GM23338 (cell line): ENCODE measurements at regions not wholly inside any gene's neighbourhood (a gene's known extent, or its start where the extent isn't known, plus 50 kb on each side); places are given as distances from the start of the nearest gene placed in this dataset.

Experiments
- ATAC-seq: fragments of 200-7000 bp; cut with Tn5 transposase; 3 replicates; pipeline ENCODE4 v1.9.1; 2020
- DNase-seq: peaks from one replicate; pipeline ENCODE4 v3.0.0-alpha.2; 2015; ENCODE audit warnings: low spot score
- H2AFZ ChIP-seq: fragments of 200-600 bp; sonication (generic); 2 replicates; pipeline ENCODE4 v1.8.0; 2016; ENCODE audit warnings: antibody characterized with exemption, mild to moderate bottlenecking, moderate library complexity
- H3F3A ChIP-seq: fragments of 200-600 bp; sonication (generic); replicated peaks from 2 replicates; pipeline ENCODE4 v1.8.0; 2017; ENCODE audit warnings: antibody characterized with exemption, mixed run types, low read depth
- H3K27ac ChIP-seq: fragments of 200-600 bp; sonication (generic); 2 replicates; pipeline ENCODE4 v1.6.1; 2016; ENCODE audit warnings: low read depth
- H3K27me3 ChIP-seq: fragments of 200-600 bp; sonication (generic); 2 replicates; pipeline ENCODE4 v1.8.0; 2016; ENCODE audit warnings: mild to moderate bottlenecking, mixed run types, moderate library complexity; ENCODE audit not compliant: insufficient read depth
- H3K36me3 ChIP-seq: fragments of 200-600 bp; sonication (generic); 2 replicates; pipeline ENCODE4 v1.8.0; 2016; ENCODE audit warnings: mild to moderate bottlenecking; ENCODE audit not compliant: insufficient read depth
- H3K4me1 ChIP-seq: fragments of 200-600 bp; sonication (generic); 2 replicates; pipeline ENCODE4 v1.8.0; 2016; ENCODE audit warnings: mild to moderate bottlenecking, moderate library complexity; ENCODE audit not compliant: insufficient read depth
- H3K4me2 ChIP-seq: fragments of 200-600 bp; sonication (generic); 2 replicates; pipeline ENCODE4 v1.7.1; 2017; ENCODE audit warnings: mixed run types
- H3K4me3 ChIP-seq: fragments of 200-600 bp; sonication (generic); 2 replicates; pipeline ENCODE4 v1.6.1; 2016; ENCODE audit warnings: mixed run types
- H3K79me2 ChIP-seq: fragments of 200-600 bp; sonication (generic); replicated peaks from 2 replicates; pipeline ENCODE4 v1.8.0; 2017; ENCODE audit warnings: mild to moderate bottlenecking; ENCODE audit not compliant: insufficient read depth
- H3K9me2 ChIP-seq: fragments of 200-600 bp; sonication (generic); 2 replicates; pipeline ENCODE4 v1.8.0; 2017; ENCODE audit not compliant: insufficient read depth
- H4K20me1 ChIP-seq: fragments of 200-600 bp; sonication (generic); replicated peaks from 2 replicates; pipeline ENCODE4 v1.8.0; 2017; ENCODE audit warnings: mild to moderate bottlenecking; ENCODE audit not compliant: insufficient read depth
- H3K27ac Mint-ChIP-seq: 2 replicates; pipeline ENCODE4 v1.8.0; 2020; ENCODE audit warnings: inconsistent platforms, mild to moderate bottlenecking, moderate library complexity, mixed read lengths
- H3K27me3 Mint-ChIP-seq: 3 replicates; pipeline ENCODE4 v1.8.0; 2022; ENCODE audit warnings: low read depth, mild to moderate bottlenecking, moderate library complexity, mixed read lengths, inconsistent platforms; ENCODE audit not compliant: insufficient read depth, poor library complexity
- H3K36me3 Mint-ChIP-seq: 3 replicates; pipeline ENCODE4 v1.8.0; 2021; ENCODE audit warnings: low read depth, mild to moderate bottlenecking, inconsistent platforms, moderate library complexity, mixed read lengths
- H3K4me1 Mint-ChIP-seq: 3 replicates; pipeline ENCODE4 v1.8.0; 2020; ENCODE audit warnings: mild to moderate bottlenecking, inconsistent platforms, mixed read lengths
- H3K4me3 Mint-ChIP-seq: 3 replicates; pipeline ENCODE4 v1.8.0; 2021; ENCODE audit warnings: moderate library complexity, mild to moderate bottlenecking, inconsistent platforms, mixed read lengths
- H3K9me3 Mint-ChIP-seq: 3 replicates; pipeline ENCODE4 v1.8.0; 2020; ENCODE audit warnings: moderate library complexity, mild to moderate bottlenecking, inconsistent platforms, mixed read lengths
- CREB1 ChIP-seq: fragments of 250-450 bp; sonication (Bioruptor Pico); IDR thresholded peaks from 2 replicates; pipeline ENCODE4 v1.5.0; 2020; ENCODE audit warnings: low read depth, mild to moderate bottlenecking, moderate library complexity
- CTCF ChIP-seq, 2 experiments: fragments of 200-600 bp in 1 of 2; sonication (generic) in 1 of 2; conservative IDR thresholded peaks; 2 replicates each; pipeline versions ENCODE4 v1.5.1 to v1.6.1; 2016 to 2017; ENCODE audit warnings: antibody characterized with exemption in 2 of 2, low read depth in 2 of 2, mild to moderate bottlenecking in 2 of 2, moderate library complexity in 1 of 2
- ETS1 ChIP-seq: IDR thresholded peaks from 2 replicates; pipeline ENCODE4 v1.6.1; 2016; ENCODE audit warnings: antibody characterized with exemption
- EZH2 ChIP-seq: fragments of 200-600 bp; sonication (generic); IDR thresholded peaks from one replicate; pipeline ENCODE4 v1.8.0; 2017; ENCODE audit warnings: antibody characterized with exemption, mild to moderate bottlenecking, low read depth; ENCODE audit not compliant: unreplicated experiment
- EZH2phosphoT487 ChIP-seq: fragments of 200-600 bp; sonication (generic); IDR thresholded peaks from one replicate; pipeline ENCODE4 v1.8.1; 2018; ENCODE audit warnings: antibody characterized with exemption; ENCODE audit not compliant: unreplicated experiment
- JUNB ChIP-seq: IDR thresholded peaks from one replicate; pipeline ENCODE4 v1.6.1; 2016; ENCODE audit warnings: antibody characterized with exemption; ENCODE audit not compliant: unreplicated experiment
- NANOG ChIP-seq: IDR thresholded peaks from 2 replicates; pipeline ENCODE4 v1.6.1; 2016; ENCODE audit warnings: antibody characterized with exemption, borderline replicate concordance
- POLR2AphosphoS5 ChIP-seq: IDR thresholded peaks from 2 replicates; pipeline ENCODE4 v1.6.1; 2016; ENCODE audit warnings: antibody characterized with exemption, low read depth
- REST ChIP-seq: IDR thresholded peaks from one replicate; pipeline ENCODE4 v1.6.1; 2018; ENCODE audit warnings: antibody characterized with exemption; ENCODE audit not compliant: unreplicated experiment
- STAT1 ChIP-seq: IDR thresholded peaks from one replicate; pipeline ENCODE4 v1.6.1; 2016; ENCODE audit warnings: antibody characterized with exemption; ENCODE audit not compliant: unreplicated experiment
- ZNF114 ChIP-seq: fragments of 250-450 bp; sonication (Bioruptor Pico); IDR thresholded peaks from 2 replicates; pipeline ENCODE4 v1.5.0; 2020; ENCODE audit warnings: mild to moderate bottlenecking, moderate library complexity
- ZNF331 ChIP-seq: fragments of 250-450 bp; sonication (Bioruptor Pico); IDR thresholded peaks from 2 replicates; pipeline ENCODE4 v1.5.0; 2020; ENCODE audit warnings: low read depth, mild to moderate bottlenecking, moderate library complexity
- ZNF462 ChIP-seq: fragments of 250-450 bp; sonication (Bioruptor Pico); IDR thresholded peaks from 2 replicates; pipeline ENCODE4 v1.5.0; 2020; ENCODE audit warnings: mild to moderate bottlenecking, moderate library complexity

GRCh38 chr15:70329179-70329578 is 231.5 kb upstream of the TLE3 start:
- no peaks in the 10 kb centered on the region for H3F3A ChIP-seq
- H4K20me1 ChIP-seq: no peaks in the 10 kb centered on the region
- ATAC-seq: no peak
- no peak for TF ChIP-seq ZNF462
- no peak for TF ChIP-seq CTCF (conservative IDR thresholded peaks at IDR 0.05; ENCODE audit: low read depth in 2 of 2)
- TF ChIP-seq EZH2phosphoT487: no peak
- no peak for TF ChIP-seq POLR2AphosphoS5
- TF ChIP-seq CREB1 (CRISPR knock-in tag): no peak
- TF ChIP-seq STAT1: no peak
- no peak for TF ChIP-seq JUNB
- TF ChIP-seq ETS1: no peak
- no peak for TF ChIP-seq EZH2
- TF ChIP-seq REST: no peak
- TF ChIP-seq ZNF331 (CRISPR knock-in tag): no peak
- TF ChIP-seq ZNF114: no peak
- no peak for TF ChIP-seq NANOG
- H3K4me3 Mint-ChIP-seq: no peak overlapping the region
- no peak overlapping the region for H3K4me2 ChIP-seq
- H3K9me3 Mint-ChIP-seq: peaks cover 24% of the 10 kb centered on the region
- no peak overlapping the region for H3K27ac ChIP-seq
- no peaks in the 10 kb centered on the region for H3K4me1 ChIP-seq
- 0 out of 2 replicates have a peak, but pooled peaks cover 5% of the 10 kb centered on the region for H3K36me3 ChIP-seq
- H2AFZ ChIP-seq: no peak overlapping the region
- H3K4me3 ChIP-seq: no peak overlapping the region
- H3K36me3 Mint-ChIP-seq: peaks cover 3% of the 10 kb centered on the region; the same call in 1 of the 3 replicates
- no peaks in the 10 kb centered on the region for H3K79me2 ChIP-seq
- H3K4me1 Mint-ChIP-seq: peaks cover 7% of the 10 kb centered on the region
- no peaks in the 10 kb centered on the region for H3K27me3 ChIP-seq
- no peak for DNase-seq
- no peaks in the 10 kb centered on the region for H3K9me2 ChIP-seq
- H3K27me3 Mint-ChIP-seq: no peaks in the 10 kb centered on the region
- no peak overlapping the region for H3K27ac Mint-ChIP-seq
